Chondrocyte (in vitro differentiated cells): ENCODE measurements at regions not wholly inside any gene's neighbourhood (a gene's known extent, or its start where the extent isn't known, plus 50 kb on each side); places are given as distances from the start of the nearest gene placed in this dataset.

Source experiments
- DNase-seq: peaks from one replicate; pipeline ENCODE4 v3.0.0; 2021; ENCODE audit warnings: mixed read lengths, low spot score
- H3K27ac Mint-ChIP-seq: one replicate; pipeline ENCODE4 v1.8.0; 2021; ENCODE audit warnings: mild to moderate bottlenecking, moderate library complexity, mixed read lengths; ENCODE audit not compliant: unreplicated experiment
- H3K27me3 Mint-ChIP-seq: 2 replicates; pipeline ENCODE4 v1.8.0; 2021; ENCODE audit warnings: low read depth, mixed read lengths
- H3K36me3 Mint-ChIP-seq: 2 replicates; pipeline ENCODE4 v1.8.0; 2021; ENCODE audit warnings: low read depth, mixed read lengths
- H3K4me1 Mint-ChIP-seq: 2 replicates; pipeline ENCODE4 v1.8.0; 2021; ENCODE audit warnings: low read depth, mild to moderate bottlenecking, mixed read lengths
- H3K4me3 Mint-ChIP-seq: one replicate; pipeline ENCODE4 v1.8.0; 2021; ENCODE audit warnings: mild to moderate bottlenecking, moderate library complexity, mixed read lengths; ENCODE audit not compliant: unreplicated experiment
- H3K9me3 Mint-ChIP-seq: 2 replicates; pipeline ENCODE4 v1.8.0; 2021; ENCODE audit warnings: low read depth, mixed read lengths
- TF ChIP-seq, protein P1 (sequence below): fragments of 200-600 bp; sonication (generic); IDR thresholded peaks from 2 replicates; pipeline ENCODE4 v1.5.0; 2021; ENCODE audit warnings: antibody characterized with exemption, mild to moderate bottlenecking, moderate library complexity

DNA sequence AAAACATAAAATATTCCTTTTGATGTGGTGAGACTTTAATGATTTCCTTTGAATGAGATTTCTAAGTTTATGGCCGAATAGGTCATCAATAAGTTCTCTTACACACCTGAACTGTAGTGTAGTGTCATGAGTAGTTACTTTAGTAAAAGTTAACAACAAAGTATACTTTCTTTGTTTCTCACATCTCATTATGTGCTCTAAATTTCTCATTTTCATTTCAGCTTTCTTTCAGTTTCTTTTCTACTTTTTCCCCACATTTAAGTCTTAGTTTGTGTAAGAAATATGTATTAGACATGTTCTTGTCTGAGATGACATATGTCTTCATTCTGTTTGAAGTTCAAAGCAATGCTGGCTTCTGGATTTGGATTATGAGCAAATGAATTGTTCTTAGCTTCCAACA, 348.1 kb downstream of the ANKRD7 start:
- Mint-ChIP-seq H3K4me3 (no peak overlapping the region), H3K36me3 (no peaks in the 10 kb centered on the region), H3K27me3 (no peaks in the 10 kb centered on the region), H3K9me3 (peaks cover 4% of the 10 kb centered on the region), H3K27ac (no peak overlapping the region), H3K4me1 (no peaks in the 10 kb centered on the region)
- TF ChIP-seq, protein P1, sequence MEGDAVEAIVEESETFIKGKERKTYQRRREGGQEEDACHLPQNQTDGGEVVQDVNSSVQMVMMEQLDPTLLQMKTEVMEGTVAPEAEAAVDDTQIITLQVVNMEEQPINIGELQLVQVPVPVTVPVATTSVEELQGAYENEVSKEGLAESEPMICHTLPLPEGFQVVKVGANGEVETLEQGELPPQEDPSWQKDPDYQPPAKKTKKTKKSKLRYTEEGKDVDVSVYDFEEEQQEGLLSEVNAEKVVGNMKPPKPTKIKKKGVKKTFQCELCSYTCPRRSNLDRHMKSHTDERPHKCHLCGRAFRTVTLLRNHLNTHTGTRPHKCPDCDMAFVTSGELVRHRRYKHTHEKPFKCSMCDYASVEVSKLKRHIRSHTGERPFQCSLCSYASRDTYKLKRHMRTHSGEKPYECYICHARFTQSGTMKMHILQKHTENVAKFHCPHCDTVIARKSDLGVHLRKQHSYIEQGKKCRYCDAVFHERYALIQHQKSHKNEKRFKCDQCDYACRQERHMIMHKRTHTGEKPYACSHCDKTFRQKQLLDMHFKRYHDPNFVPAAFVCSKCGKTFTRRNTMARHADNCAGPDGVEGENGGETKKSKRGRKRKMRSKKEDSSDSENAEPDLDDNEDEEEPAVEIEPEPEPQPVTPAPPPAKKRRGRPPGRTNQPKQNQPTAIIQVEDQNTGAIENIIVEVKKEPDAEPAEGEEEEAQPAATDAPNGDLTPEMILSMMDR = no peak
- DNase-seq = no peak

DNA sequence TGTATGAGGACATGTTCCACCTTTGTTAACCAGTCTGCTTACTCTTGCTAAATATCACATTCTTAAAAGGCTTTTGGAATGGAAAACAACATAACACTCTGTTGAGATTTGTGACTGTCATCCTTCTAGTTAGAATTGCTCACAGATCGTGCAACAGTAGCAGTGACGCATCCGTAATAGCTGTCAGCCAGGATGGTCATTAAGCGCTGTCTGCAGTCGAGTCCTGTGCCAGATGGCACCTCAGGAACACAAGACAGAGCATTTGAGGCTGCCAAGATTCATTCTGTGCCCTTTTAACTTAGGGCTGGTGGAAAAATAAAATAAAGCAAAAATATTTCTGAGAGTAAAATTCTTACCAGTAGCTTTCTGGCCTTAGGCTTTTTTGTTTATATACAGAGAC, 348.6 kb downstream of the ANKRD7 start:
- Mint-ChIP-seq H3K27me3 (no peaks in the 10 kb centered on the region), H3K36me3 (no peaks in the 10 kb centered on the region)

DNA sequence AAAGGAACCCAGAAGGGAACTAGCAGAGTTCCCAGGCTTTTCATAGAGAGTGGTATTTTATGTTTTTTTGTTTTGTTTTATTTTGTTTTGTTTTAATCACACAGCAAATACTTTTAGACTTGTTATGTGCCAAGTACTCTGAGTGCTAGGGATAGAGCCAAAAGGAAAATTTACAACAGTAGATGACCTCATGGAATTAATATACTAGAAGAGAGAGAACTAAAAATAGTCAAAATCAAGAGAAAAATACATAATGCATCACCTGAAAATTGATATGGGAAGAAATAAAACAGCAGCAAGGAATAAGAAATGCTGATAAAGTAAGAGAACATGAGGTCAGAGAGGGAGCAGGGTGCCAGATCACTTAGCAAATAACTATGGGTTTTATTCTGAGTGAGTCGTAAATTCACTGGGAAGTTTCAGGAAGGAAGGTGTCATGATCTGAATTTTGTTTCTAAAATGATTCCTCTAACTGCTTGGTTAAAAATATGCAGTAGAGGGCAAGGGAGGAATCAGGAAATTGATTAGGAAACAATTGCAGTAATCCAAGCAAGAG, 351.0 kb downstream of the ANKRD7 start:
- Mint-ChIP-seq H3K9me3 (peaks cover 3% of the 10 kb centered on the region), H3K27me3 (no peaks in the 10 kb centered on the region), H3K4me1 (no peaks in the 10 kb centered on the region), H3K36me3 (no peaks in the 10 kb centered on the region), H3K4me3 (no peak overlapping the region), H3K27ac (no peak overlapping the region)
- no peak for DNase-seq
- TF ChIP-seq, protein P1 = no peak

More for the DNA sequence above, 348.6 kb downstream of the ANKRD7 start:
- H3K9me3 Mint-ChIP-seq = peaks cover 4% of the 10 kb centered on the region
- no peak overlapping the region for H3K4me3 Mint-ChIP-seq
- H3K4me1 Mint-ChIP-seq = no peaks in the 10 kb centered on the region
- H3K27ac Mint-ChIP-seq = no peak overlapping the region
- TF ChIP-seq, protein P1 = no peak
- no peak for DNase-seq

DNA sequence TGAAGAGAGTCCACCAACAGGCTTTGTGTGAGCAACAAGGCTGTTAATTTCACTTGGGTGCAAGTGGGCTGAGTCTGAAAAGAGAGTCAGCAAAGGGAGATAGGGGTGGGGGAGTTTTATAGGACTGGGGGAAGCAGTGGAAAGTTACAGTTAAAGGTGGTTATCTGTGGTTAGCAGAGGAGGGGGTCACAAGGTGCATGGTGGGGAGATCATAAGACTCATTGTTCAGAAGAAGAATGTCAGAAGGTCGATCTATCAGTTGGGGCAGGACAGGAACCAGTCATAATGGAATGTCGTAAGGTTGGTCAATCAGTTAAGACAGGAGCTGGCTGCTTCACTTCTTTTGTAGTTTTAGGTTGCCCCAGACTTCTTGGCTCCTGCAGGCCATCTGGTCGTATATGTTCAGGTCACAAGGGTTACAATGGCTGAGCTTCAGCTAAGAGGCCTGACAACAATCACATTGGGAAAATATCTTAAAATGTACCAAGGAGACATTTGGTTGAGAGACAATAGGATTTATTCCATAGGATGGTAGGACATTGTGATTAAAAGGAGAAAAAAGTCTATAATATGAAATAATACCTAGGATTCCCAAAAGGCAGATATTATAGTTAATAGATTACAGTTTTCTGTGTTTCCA, 356.4 kb downstream of the ANKRD7 start:
- H3K9me3 Mint-ChIP-seq = no peaks in the 10 kb centered on the region
- H3K4me3 Mint-ChIP-seq = no peak overlapping the region
- H3K27ac Mint-ChIP-seq = no peak overlapping the region
- DNase-seq = no peak
- no peaks in the 10 kb centered on the region for H3K36me3 Mint-ChIP-seq
- TF ChIP-seq, protein P1 = no peak
- H3K4me1 Mint-ChIP-seq = peaks cover 3% of the 10 kb centered on the region
- H3K27me3 Mint-ChIP-seq = no peaks in the 10 kb centered on the region

DNA sequence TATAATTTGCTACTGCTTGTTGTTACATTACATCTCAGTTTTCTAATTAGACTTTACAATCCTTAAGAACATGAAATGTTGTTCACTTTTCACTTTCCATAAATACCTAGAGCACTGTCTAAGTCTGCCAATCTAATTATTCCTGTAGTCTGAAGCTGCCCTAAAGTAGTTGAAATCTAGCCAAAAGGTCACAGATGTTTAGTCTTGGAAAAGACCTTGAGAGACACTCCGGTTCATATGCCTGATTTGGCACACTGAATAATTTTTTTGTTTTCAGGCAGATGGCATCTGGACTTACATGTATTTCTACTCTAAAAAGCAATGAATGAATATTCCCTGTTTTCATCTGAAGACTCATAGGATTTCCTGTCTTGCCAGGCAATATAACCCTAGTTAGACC, 359.1 kb downstream of the ANKRD7 start:
- no peaks in the 10 kb centered on the region for H3K36me3 Mint-ChIP-seq

More for the DNA sequence above, 359.1 kb downstream of the ANKRD7 start:
- H3K27ac Mint-ChIP-seq = no peak overlapping the region
- H3K27me3 Mint-ChIP-seq = no peaks in the 10 kb centered on the region
- no peak overlapping the region for H3K4me3 Mint-ChIP-seq
- H3K4me1 Mint-ChIP-seq = peaks cover 3% of the 10 kb centered on the region
- H3K9me3 Mint-ChIP-seq = peaks cover 9% of the 10 kb centered on the region
- TF ChIP-seq, protein P1 = no peak
- no peak for DNase-seq
